ENCODE measurements at regions not wholly inside any gene's neighbourhood (a gene's known extent, or its start where the extent isn't known, plus 50 kb on each side); places are given as distances from the start of the nearest gene placed in this dataset.

- H3K4me3 ChIP-seq (ENCODE audit: low read depth, low read length), result no peak overlapping the region
- TF ChIP-seq CTCF (IDR thresholded peaks at IDR 0.05; ENCODE audit: low read depth, low read length), result no peak
Observed at GRCh38 chr13:111406636-111407035, 86.2 kb downstream of the TEX29 start.

GRCh38 chr13:111407381-111408131, 87.1 kb downstream of the TEX29 start:
- no peak for TF ChIP-seq CTCF (IDR thresholded peaks at IDR 0.05; ENCODE audit: low read depth, low read length)

GRCh38 chr13:111409413-111409812, 89.0 kb downstream of the TEX29 start:
- no peak for TF ChIP-seq CTCF (IDR thresholded peaks at IDR 0.05; ENCODE audit: low read depth, low read length)
- H3K4me3 ChIP-seq (ENCODE audit: low read depth, low read length), result no peak overlapping the region

More at GRCh38 chr13:111407381-111408131, 87.1 kb downstream of the TEX29 start:
- no peak overlapping the region for H3K4me3 ChIP-seq (ENCODE audit: low read depth, low read length)

- TF ChIP-seq CTCF (IDR thresholded peaks at IDR 0.05; ENCODE audit: low read depth, low read length), result no peak
- H3K4me3 ChIP-seq (ENCODE audit: low read depth, low read length), result no peak overlapping the region
Observed at GRCh38 chr13:111410232-111411021, 90.0 kb downstream of the TEX29 start.

- no peak overlapping the region for H3K4me3 ChIP-seq (ENCODE audit: low read depth, low read length)
- no peak for TF ChIP-seq CTCF (IDR thresholded peaks at IDR 0.05; ENCODE audit: low read depth, low read length)
Observed at GRCh38 chr13:111411151-111411858, 90.9 kb downstream of the TEX29 start.

- no peak overlapping the region for H3K4me3 ChIP-seq (ENCODE audit: low read depth, low read length)
- no peak for TF ChIP-seq CTCF (IDR thresholded peaks at IDR 0.05; ENCODE audit: low read depth, low read length)
Observed at GRCh38 chr13:111411919-111412650, 91.6 kb downstream of the TEX29 start.

Data from WI38 (cell line).